ENCODE measurements at regions not wholly inside any gene's neighbourhood (a gene's known extent, or its start where the extent isn't known, plus 50 kb on each side); places are given as distances from the start of the nearest gene placed in this dataset.

DNA sequence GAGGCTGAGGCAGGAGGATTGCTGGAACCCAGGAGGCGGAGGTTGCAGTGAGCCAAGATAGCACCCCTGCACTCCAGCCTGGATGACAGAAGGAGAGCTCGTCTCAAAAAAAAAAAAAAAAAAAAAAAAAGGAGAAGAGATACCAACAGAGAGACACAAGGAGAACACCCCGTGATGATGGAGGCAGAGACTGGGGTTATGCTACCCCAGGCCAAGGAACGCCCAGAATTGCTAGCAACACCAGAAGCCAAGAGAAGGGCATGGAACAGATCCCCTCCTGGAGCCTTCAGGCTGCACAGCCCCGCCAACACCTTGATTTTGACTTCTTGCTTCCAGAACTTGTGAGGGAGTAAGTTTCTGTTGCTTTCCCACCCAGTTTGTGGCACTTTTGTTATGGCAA lies 148.0 kb upstream of the FOXN3 start:
- Histone ChIP-seq H3K4me3 (ENCODE audit: low read depth in 2 of 2, low read length in 1 of 2) (no peak overlapping the region), H4K20me1 (ENCODE audit: insufficient read depth) (no peaks in the 10 kb centered on the region), H3K4me2 (no peak overlapping the region), H3K79me2 (ENCODE audit: insufficient read depth) (no peaks in the 10 kb centered on the region), H3K9ac (no peak overlapping the region), H3K4me1 (ENCODE audit: control insufficient read depth in 1 of 2, insufficient read depth in 2 of 2, low read depth in 1 of 2, low read length in 1 of 2) (peaks cover 0 to 4% of the 10 kb centered on the region in 2 experiments; a peak in 1 of 4 replicates), H3K9me2 (no peaks in the 10 kb centered on the region), H2AFZ (ENCODE audit: low read depth) (no peak overlapping the region), H3K9me3 (no peaks in the 10 kb centered on the region), H3K36me3 (replicated peaks in 1 of 2; ENCODE audit: control insufficient read depth in 1 of 2, insufficient read depth in 2 of 2, low read length in 1 of 2) (no peaks in the 10 kb centered on the region), H3F3A (replicated peaks; ENCODE audit: insufficient read depth) (no peaks in the 10 kb centered on the region), H3K27me3 (ENCODE audit: insufficient read depth) (no peaks in the 10 kb centered on the region), H3K27ac (ENCODE audit: low read depth in 2 of 2, low read length in 1 of 2) (no peak overlapping the region)
- TF ChIP-seq EP300 (IDR thresholded peaks at IDR 0.05; ENCODE audit: borderline replicate concordance in 1 of 2, low read depth in 1 of 2, low read length in 1 of 2) = no peak
- no peak for TF ChIP-seq SMC3 (IDR thresholded peaks at IDR 0.05; ENCODE audit: low read depth, low read length)
- no peak for TF ChIP-seq GABPA (IDR thresholded peaks at IDR 0.05; ENCODE audit: low read depth)
- no peak for TF ChIP-seq RAD21 (IDR thresholded peaks at IDR 0.05; ENCODE audit: low read length)
- no peak for TF ChIP-seq JUND (IDR thresholded peaks at IDR 0.05)
- no peak for TF ChIP-seq RCOR1 (IDR thresholded peaks at IDR 0.05; ENCODE audit: low read length)
- TF ChIP-seq POLR2AphosphoS5 (IDR thresholded peaks at IDR 0.05; ENCODE audit: low read depth, low read length) = no peak
- TF ChIP-seq FOXM1 (IDR thresholded peaks at IDR 0.05; ENCODE audit: low read depth) = no peak
- TF ChIP-seq YY1 (IDR thresholded peaks at IDR 0.05; ENCODE audit: low read depth) = no peak
- no peak for TF ChIP-seq PBX3 (IDR thresholded peaks at IDR 0.05)
- no peak for TF ChIP-seq SIN3A (IDR thresholded peaks at IDR 0.05; ENCODE audit: borderline replicate concordance, low read depth, low read length)
- TF ChIP-seq, protein P1, sequence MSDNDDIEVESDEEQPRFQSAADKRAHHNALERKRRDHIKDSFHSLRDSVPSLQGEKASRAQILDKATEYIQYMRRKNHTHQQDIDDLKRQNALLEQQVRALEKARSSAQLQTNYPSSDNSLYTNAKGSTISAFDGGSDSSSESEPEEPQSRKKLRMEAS (IDR thresholded peaks at IDR 0.05; ENCODE audit: low read depth) = no peak
- TF ChIP-seq TEAD4 (IDR thresholded peaks at IDR 0.05; ENCODE audit: borderline replicate concordance, insufficient read depth) = no peak
- TF ChIP-seq EZH2phosphoT487 (IDR thresholded peaks at IDR 0.05; ENCODE audit: borderline replicate concordance, low read depth) = no peak
- TF ChIP-seq TAF1 (IDR thresholded peaks at IDR 0.05; ENCODE audit: borderline replicate concordance, low read depth, low read length) = no peak
- no peak for TF ChIP-seq TCF12 (IDR thresholded peaks at IDR 0.05)
- CTCF ChIA-PET = interaction anchor here (1.0 kb wide), 1 partner anchor 22 kb away, joined by 4 read pairs; no protein-coding TSS in a partner anchor
- POLR2A ChIA-PET = no interaction called here
- 79% methylated on average over 5 of the region's 5 CpGs for WGBS (ENCODE audit: low lambda C conversion rate)
- no peak for DNase-seq

DNA sequence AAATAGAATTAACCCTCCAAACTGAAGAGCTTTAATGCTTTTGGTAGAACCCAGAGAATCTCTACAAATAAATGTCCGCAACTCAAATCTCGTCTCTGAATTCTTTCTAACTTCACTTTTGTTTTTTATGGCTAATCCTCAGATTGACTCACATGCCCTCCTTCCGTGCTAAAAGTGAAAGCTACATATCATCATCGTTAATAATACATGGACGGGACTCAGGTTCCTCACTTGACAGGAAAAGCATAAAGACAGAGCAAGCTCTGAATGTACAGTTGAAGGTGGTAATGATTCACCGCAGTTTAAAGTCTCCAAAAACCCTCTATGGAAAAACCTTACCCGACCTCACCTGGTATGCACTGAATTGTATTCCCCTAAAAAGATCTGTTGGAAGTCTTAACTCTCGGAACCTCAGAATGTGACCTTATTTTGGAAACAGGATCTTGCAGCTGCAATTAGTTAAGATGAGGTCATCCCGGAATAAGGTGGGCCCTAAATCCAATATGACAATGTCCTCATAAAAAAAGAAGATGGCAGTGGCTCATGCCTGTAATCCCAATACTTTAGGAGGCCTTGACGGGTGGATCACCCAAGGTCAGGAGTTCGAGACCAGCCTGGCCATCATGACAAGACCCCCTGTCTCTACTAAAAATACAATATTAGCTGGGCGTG lies 147.4 kb upstream of the FOXN3 start:
- Histone ChIP-seq H3K4me2 (no peak overlapping the region), H3K27me3 (ENCODE audit: insufficient read depth) (no peaks in the 10 kb centered on the region), H3K9ac (no peak overlapping the region), H3K9me3 (no peaks in the 10 kb centered on the region), H3F3A (replicated peaks; ENCODE audit: insufficient read depth) (no peaks in the 10 kb centered on the region), H3K36me3 (replicated peaks in 1 of 2; ENCODE audit: control insufficient read depth in 1 of 2, insufficient read depth in 2 of 2, low read length in 1 of 2) (no peaks in the 10 kb centered on the region), H4K20me1 (ENCODE audit: insufficient read depth) (no peaks in the 10 kb centered on the region), H2AFZ (ENCODE audit: low read depth) (no peak overlapping the region), H3K27ac (ENCODE audit: low read depth in 2 of 2, low read length in 1 of 2) (no peak overlapping the region), H3K9me2 (no peaks in the 10 kb centered on the region), H3K4me3 (ENCODE audit: low read depth in 2 of 2, low read length in 1 of 2) (no peak overlapping the region), H3K4me1 (ENCODE audit: control insufficient read depth in 1 of 2, insufficient read depth in 2 of 2, low read depth in 1 of 2, low read length in 1 of 2) (peaks cover 0 to 4% of the 10 kb centered on the region in 2 experiments; a peak in 1 of 4 replicates), H3K79me2 (ENCODE audit: insufficient read depth) (no peaks in the 10 kb centered on the region)
- TF ChIP-seq, protein P2, sequence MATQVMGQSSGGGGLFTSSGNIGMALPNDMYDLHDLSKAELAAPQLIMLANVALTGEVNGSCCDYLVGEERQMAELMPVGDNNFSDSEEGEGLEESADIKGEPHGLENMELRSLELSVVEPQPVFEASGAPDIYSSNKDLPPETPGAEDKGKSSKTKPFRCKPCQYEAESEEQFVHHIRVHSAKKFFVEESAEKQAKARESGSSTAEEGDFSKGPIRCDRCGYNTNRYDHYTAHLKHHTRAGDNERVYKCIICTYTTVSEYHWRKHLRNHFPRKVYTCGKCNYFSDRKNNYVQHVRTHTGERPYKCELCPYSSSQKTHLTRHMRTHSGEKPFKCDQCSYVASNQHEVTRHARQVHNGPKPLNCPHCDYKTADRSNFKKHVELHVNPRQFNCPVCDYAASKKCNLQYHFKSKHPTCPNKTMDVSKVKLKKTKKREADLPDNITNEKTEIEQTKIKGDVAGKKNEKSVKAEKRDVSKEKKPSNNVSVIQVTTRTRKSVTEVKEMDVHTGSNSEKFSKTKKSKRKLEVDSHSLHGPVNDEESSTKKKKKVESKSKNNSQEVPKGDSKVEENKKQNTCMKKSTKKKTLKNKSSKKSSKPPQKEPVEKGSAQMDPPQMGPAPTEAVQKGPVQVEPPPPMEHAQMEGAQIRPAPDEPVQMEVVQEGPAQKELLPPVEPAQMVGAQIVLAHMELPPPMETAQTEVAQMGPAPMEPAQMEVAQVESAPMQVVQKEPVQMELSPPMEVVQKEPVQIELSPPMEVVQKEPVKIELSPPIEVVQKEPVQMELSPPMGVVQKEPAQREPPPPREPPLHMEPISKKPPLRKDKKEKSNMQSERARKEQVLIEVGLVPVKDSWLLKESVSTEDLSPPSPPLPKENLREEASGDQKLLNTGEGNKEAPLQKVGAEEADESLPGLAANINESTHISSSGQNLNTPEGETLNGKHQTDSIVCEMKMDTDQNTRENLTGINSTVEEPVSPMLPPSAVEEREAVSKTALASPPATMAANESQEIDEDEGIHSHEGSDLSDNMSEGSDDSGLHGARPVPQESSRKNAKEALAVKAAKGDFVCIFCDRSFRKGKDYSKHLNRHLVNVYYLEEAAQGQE (IDR thresholded peaks at IDR 0.05; ENCODE audit: low read depth, low read length) = no peak
- TF ChIP-seq TAF1 (IDR thresholded peaks at IDR 0.05; ENCODE audit: borderline replicate concordance, low read depth, low read length) (no peak), NRF1 (IDR thresholded peaks at IDR 0.05; ENCODE audit: low read depth, low read length) (no peak), USF2 (IDR thresholded peaks at IDR 0.05; ENCODE audit: borderline replicate concordance, low read depth, low read length) (no peak), CHD2 (IDR thresholded peaks at IDR 0.05; ENCODE audit: low read length, partially characterized antibody) (no peak), RAD21 (IDR thresholded peaks at IDR 0.05; ENCODE audit: low read length) (no peak)
- POLR2A ChIA-PET = no interaction called here
- CTCF ChIA-PET = interaction anchor here (0.6 kb wide), 1 partner anchor 96 kb away, joined by 3 read pairs; no protein-coding TSS in a partner anchor
- 92% methylated on average over 12 of the region's 12 CpGs for WGBS (ENCODE audit: low lambda C conversion rate)
- DNase-seq = no peak
